HepG2 (cell line): ENCODE measurements at regions not wholly inside any gene's neighbourhood (a gene's known extent, or its start where the extent isn't known, plus 50 kb on each side); places are given as distances from the start of the nearest gene placed in this dataset.

Experiments
- AKNA ChIP-seq: sonication (generic); formaldehyde crosslinking; IDR thresholded peaks from 2 replicates; pipeline ENCODE4 v1.4.0; 2020; ENCODE audit warnings: missing genetic modification reagents, borderline replicate concordance
- E2F2 ChIP-seq: sonication (generic); formaldehyde crosslinking; IDR thresholded peaks from 2 replicates; pipeline ENCODE4 v1.4.0; 2020; ENCODE audit warnings: missing genetic modification reagents, borderline replicate concordance
- E2F5 ChIP-seq: sonication (generic); formaldehyde crosslinking; conservative IDR thresholded peaks from 2 replicates; pipeline ENCODE4 v1.4.0; 2020; ENCODE audit warnings: missing genetic modification reagents
- FOXK2 ChIP-seq: fragments of 450-650 bp; IDR thresholded peaks from 2 replicates; pipeline ENCODE4 v1.6.1; 2016
- HDAC6 ChIP-seq: fragments of 200-600 bp; sonication (generic); IDR thresholded peaks from 2 replicates; pipeline ENCODE4 v1.7.0; 2017; ENCODE audit warnings: mild to moderate bottlenecking, antibody characterized with exemption, low read length, low read depth
- KDM6A ChIP-seq: IDR thresholded peaks from 2 replicates; pipeline ENCODE4 v1.6.1; 2016; ENCODE audit warnings: low read depth
- MAFG ChIP-seq: sonication (generic); formaldehyde crosslinking; IDR thresholded peaks from 2 replicates; pipeline ENCODE4 v1.5.1; 2020; ENCODE audit warnings: mild to moderate bottlenecking, missing genetic modification reagents
- MIXL1 ChIP-seq: IDR thresholded peaks from 2 replicates; pipeline ENCODE4 v1.6.1; 2016
- NFYC ChIP-seq: IDR thresholded peaks from 2 replicates; pipeline ENCODE4 v1.6.1; 2016; ENCODE audit warnings: missing genetic modification reagents, missing compliant biosample characterization
- TFDP2 ChIP-seq: sonication (generic); formaldehyde crosslinking; IDR thresholded peaks from 2 replicates; pipeline ENCODE4 v1.4.0; 2020; ENCODE audit warnings: missing genetic modification reagents
- ZGPAT ChIP-seq: IDR thresholded peaks from 2 replicates; pipeline ENCODE4 v1.6.1; 2016; ENCODE audit warnings: mild to moderate bottlenecking
- ZMAT5 ChIP-seq: sonication (generic); formaldehyde crosslinking; IDR thresholded peaks from 2 replicates; pipeline ENCODE4 v1.5.0; 2020; ENCODE audit warnings: mild to moderate bottlenecking, low read depth, missing genetic modification reagents, borderline replicate concordance
- ZNF530 ChIP-seq: sonication (generic); formaldehyde crosslinking; IDR thresholded peaks from 2 replicates; pipeline ENCODE4 v1.5.0; 2020; ENCODE audit warnings: low read depth, mild to moderate bottlenecking, missing genetic modification reagents
- ZNF574 ChIP-seq: sonication (generic); formaldehyde crosslinking; IDR thresholded peaks from 2 replicates; pipeline ENCODE4 v1.4.0; 2020; ENCODE audit warnings: missing genetic modification reagents
- ZNF703 ChIP-seq: sonication (generic); formaldehyde crosslinking; IDR thresholded peaks from 2 replicates; pipeline ENCODE4 v1.5.1; 2020; ENCODE audit warnings: missing genetic modification reagents, mild to moderate bottlenecking, moderate library complexity, borderline replicate concordance
- ZSCAN30 ChIP-seq: sonication (generic); formaldehyde crosslinking; IDR thresholded peaks from 2 replicates; pipeline ENCODE4 v1.5.0; 2020; ENCODE audit warnings: mild to moderate bottlenecking, missing genetic modification reagents

GRCh38 chr7:131107337-131108211 is 220.1 kb upstream of the MKLN1 start (continued):
- TF ChIP-seq E2F2 (CRISPR knock-in tag): no peak; the same call in 1 of the 2 replicates
- TF ChIP-seq E2F5 (CRISPR knock-in tag): no peak
- TF ChIP-seq ZNF574 (CRISPR knock-in tag): no peak
- TF ChIP-seq ZGPAT (CRISPR knock-in tag): peak; percentile 45; the same call in 1 of the 2 replicates
- TF ChIP-seq KDM6A (CRISPR knock-in tag): no peak
- no peak for TF ChIP-seq ZNF703
- TF ChIP-seq HDAC6: no peak
- TF ChIP-seq TFDP2: no peak
- TF ChIP-seq MAFG (CRISPR knock-in tag): no peak
- no peak for TF ChIP-seq ZSCAN30 (CRISPR knock-in tag)
- no peak for TF ChIP-seq ZNF530 (CRISPR knock-in tag)
- 0 out of 2 replicates have a peak, but pooled peaks have one; percentile 27 for TF ChIP-seq FOXK2
- no peak for TF ChIP-seq ZMAT5 (CRISPR knock-in tag)
- TF ChIP-seq AKNA (CRISPR knock-in tag): no peak
- no peak for TF ChIP-seq MIXL1
- no peak for TF ChIP-seq NFYC (CRISPR knock-in tag)
